Astrocyte (in vitro differentiated cells and primary cell): ENCODE measurements at regions not wholly inside any gene's neighbourhood (a gene's known extent, or its start where the extent isn't known, plus 50 kb on each side); places are given as distances from the start of the nearest gene placed in this dataset.

Source experiments
- CTCF ChIP-seq: IDR thresholded peaks from 2 replicates; pipeline ENCODE4 v1.5.1; 2011; ENCODE audit warnings: low read depth, mild to moderate bottlenecking, inconsistent platforms, low read length, moderate library complexity; ENCODE audit not compliant: insufficient read depth
- EZH2 ChIP-seq: IDR thresholded peaks from 2 replicates; pipeline ENCODE4 v1.6.1; 2012; ENCODE audit warnings: mild to moderate bottlenecking, low read length, inconsistent platforms; ENCODE audit not compliant: insufficient read depth

GRCh38 chr22:22721681-22722354 is 77.4 kb downstream of the GGTLC2 start:
- TF ChIP-seq CTCF (no peak), EZH2 (no peak)
